K562 (cell line): ENCODE measurements at regions not wholly inside any gene's neighbourhood (a gene's known extent, or its start where the extent isn't known, plus 50 kb on each side); places are given as distances from the start of the nearest gene placed in this dataset.

Experiments
- CBX5 ChIP-seq: IDR thresholded peaks from 2 replicates; pipeline ENCODE4 v1.6.1; 2014; ENCODE audit warnings: low read depth, borderline replicate concordance
- MEIS2 ChIP-seq: fragments of 450-650 bp; IDR thresholded peaks from 2 replicates; pipeline ENCODE4 v1.6.1; 2014; ENCODE audit warnings: mild to moderate bottlenecking; ENCODE audit not compliant: partially characterized antibody
- RERE ChIP-seq: sonication (generic); formaldehyde crosslinking; IDR thresholded peaks from 2 replicates; pipeline ENCODE4 v1.8.0; 2023; ENCODE audit warnings: missing genetic modification reagents, mild to moderate bottlenecking, borderline replicate concordance
- RNF219 ChIP-seq: fragments of 250-450 bp; sonication (Bioruptor Pico); IDR thresholded peaks from 2 replicates; pipeline ENCODE4 v1.5.0; 2022; ENCODE audit warnings: mild to moderate bottlenecking
- XRCC4 ChIP-seq: IDR thresholded peaks from one replicate; pipeline ENCODE4 v1.6.1; 2011; ENCODE audit not compliant: insufficient read depth, insufficient read length; ENCODE audit errors: extremely low read depth
- ZNF354B ChIP-seq: fragments of 250-450 bp; sonication (Bioruptor Pico); IDR thresholded peaks from 2 replicates; pipeline ENCODE4 v1.4.0; 2020
- ZZZ3 ChIP-seq: fragments of 450-650 bp; IDR thresholded peaks from 2 replicates; pipeline ENCODE4 v1.6.1; 2016; ENCODE audit warnings: antibody characterized with exemption, mild to moderate bottlenecking, moderate library complexity

- TF ChIP-seq RERE (CRISPR knock-in tag) (no peak), MEIS2 (no peak), RNF219 (no peak), ZZZ3 (no peak), CBX5 (no peak), ZNF354B (CRISPR knock-in tag) (no peak), XRCC4 (no peak)
These were observed 475.5 kb downstream of the AACS start (continued) for GRCh38 chr12:125540580-125541204.
